Heart left ventricle (tissue), 13 donors: ENCODE measurements at regions not wholly inside any gene's neighbourhood (a gene's known extent, or its start where the extent isn't known, plus 50 kb on each side); places are given as distances from the start of the nearest gene placed in this dataset.

Source experiments
- CTCF ChIP-seq, 12 donors: fragments of 200-600 bp; sonication (generic) in 4 of 12; IDR thresholded peaks; one replicate each; pipeline versions ENCODE4 v1.5.0 to v1.8.0; 2018 to 2022; ENCODE audit warnings: antibody characterized with exemption in 12 of 12, mild to moderate bottlenecking in 5 of 12
- POLR2A ChIP-seq, 2 donors: fragments of 450-650 bp; IDR thresholded peaks; one replicate each; pipeline ENCODE4 v1.6.1; 2017; ENCODE audit warnings: antibody characterized with exemption in 2 of 2, mild to moderate bottlenecking in 2 of 2, moderate library complexity in 2 of 2
- donor health status: ischemic (EF 13 %, LVEDD 7.1; RV severe dilation, severe dysfunction).
- donor health status: DM: no; HTN: yes; CAD: no.
- donor health status: DM: no; HTN: no; CAD: no.
- donor health status: ischemic (EF 25% LVEDD 6.9; RV normal size, moderate dysfunction).
- donor health status: ischemic (EF 25% LVEDD 5.7; RV mildly dilated, moderate dysfunction).
- donor health status: ischemic (EF 35%, LVEDD 5.7; RV mildly dilated, moderate dysfunction).
- donor health status: nonischemic (EF 11% LVEDD 7.7; RV severe dilation, severe dysfunction).
- donor health status: DM: yes; HTN: yes; CAD: no.
- donor health status: PGD.
- donor health status: ischemic (EF 29% LVEDD 5.4; RV normal size, mild dysfunction).
- donor health status: nonischemic (EF 23%, LVEDD 6.1; RV moderate dilation, normal function).

GRCh38 chr4:81594490-81595159 is 122.9 kb upstream of the RASGEF1B start:
- TF ChIP-seq CTCF (IDR thresholded peaks at IDR 0.05) (no peak), POLR2A (IDR thresholded peaks at IDR 0.05) (no peak)
